Gastroesophageal sphincter (tissue), 3 donors: ENCODE measurements at regions not wholly inside any gene's neighbourhood (a gene's known extent, or its start where the extent isn't known, plus 50 kb on each side); places are given as distances from the start of the nearest gene placed in this dataset.

Experiments used
- CTCF ChIP-seq, 4 experiments: fragments of 200-600 bp in 2 of 4; fragments of 450-650 bp in 2 of 4; sonication (generic) in 1 of 4; IDR thresholded peaks; one replicate each; pipeline ENCODE4 v1.5.1; 2017 to 2019; ENCODE audit warnings: antibody characterized with exemption in 4 of 4, mild to moderate bottlenecking in 2 of 4, moderate library complexity in 2 of 4
- POLR2AphosphoS5 ChIP-seq: sonication (generic); formaldehyde crosslinking; IDR thresholded peaks from one replicate; pipeline ENCODE4 v1.6.1; 2017; ENCODE audit warnings: antibody characterized with exemption

GRCh38 chr2:195513119-195513518 is 143.9 kb upstream of the SLC39A10 start:
- TF ChIP-seq CTCF (IDR thresholded peaks at IDR 0.05) (no peak), POLR2AphosphoS5 (no peak)
